CD14-positive monocyte (primary cell): ENCODE measurements at regions not wholly inside any gene's neighbourhood (a gene's known extent, or its start where the extent isn't known, plus 50 kb on each side); places are given as distances from the start of the nearest gene placed in this dataset.

Experiments used
- DNase-seq, 3 donors: peaks; one replicate each; pipeline ENCODE4 v3.0.0-alpha.2; 2011 to 2022
- H2AFZ ChIP-seq: 2 replicates; pipeline ENCODE4 v1.6.0; 2012; ENCODE audit warnings: mild to moderate bottlenecking, low read depth, low read length, inconsistent platforms; ENCODE audit not compliant: insufficient read depth, poor library complexity, severe bottlenecking
- H3K27ac ChIP-seq, 2 donors: 1 replicate in 1 of 2; 2 replicates in 1 of 2; pipeline ENCODE4 v1.5.1; 2012 to 2013; ENCODE audit warnings: low read length in 2 of 2, control low read depth in 1 of 2, inconsistent platforms in 1 of 2, low read depth in 1 of 2, mild to moderate bottlenecking in 1 of 2
- H3K27me3 ChIP-seq, 2 donors: one replicate each; pipeline versions ENCODE4 v1.6.0 to v1.6.1; 2011 to 2013; ENCODE audit warnings: low read length in 2 of 2; ENCODE audit not compliant: control insufficient read depth in 2 of 2, insufficient read depth in 2 of 2
- H3K36me3 ChIP-seq, 2 donors: replicated peaks in 1 of 2; 1 replicate in 1 of 2; 2 replicates in 1 of 2; pipeline versions ENCODE4 v1.5.1 to v1.6.1; 2012 to 2013; ENCODE audit warnings: low read length in 2 of 2, control low read depth in 1 of 2, inconsistent platforms in 1 of 2, mild to moderate bottlenecking in 1 of 2; ENCODE audit not compliant: insufficient read depth in 2 of 2, control insufficient read depth in 1 of 2
- H3K4me1 ChIP-seq, 2 donors: 1 replicate in 1 of 2; 2 replicates in 1 of 2; pipeline versions ENCODE4 v1.5.1 to v1.6.1; 2012 to 2013; ENCODE audit warnings: low read length in 2 of 2, control low read depth in 1 of 2, inconsistent platforms in 1 of 2, mild to moderate bottlenecking in 1 of 2, moderate library complexity in 1 of 2; ENCODE audit not compliant: insufficient read depth in 2 of 2, control insufficient read depth in 1 of 2
- H3K4me2 ChIP-seq: replicated peaks from 2 replicates; pipeline ENCODE3; 2012; ENCODE audit warnings: low read length, moderate library complexity, mild to moderate bottlenecking; ENCODE audit not compliant: poor library complexity, severe bottlenecking; ENCODE audit errors: extremely low read depth
- H3K4me3 ChIP-seq, 3 experiments: fragments of 200-600 bp in 1 of 3; sonication (generic) in 1 of 3; replicated peaks in 1 of 3; 1 replicate in 2 of 3; 2 replicates in 1 of 3; pipeline ENCODE4 v1.5.1; 2011 to 2013; ENCODE audit warnings: low read length in 3 of 3, mild to moderate bottlenecking in 3 of 3, control low read depth in 2 of 3, low read depth in 2 of 3, inconsistent platforms in 1 of 3, moderate library complexity in 1 of 3
- H3K79me2 ChIP-seq: 2 replicates; pipeline ENCODE4 v1.6.0; 2012; ENCODE audit warnings: mild to moderate bottlenecking, control low read depth, inconsistent platforms, low read length, moderate library complexity; ENCODE audit not compliant: insufficient read depth
- H3K9ac ChIP-seq: 2 replicates; pipeline ENCODE4 v1.6.0; 2017; ENCODE audit warnings: low read length, mild to moderate bottlenecking; ENCODE audit not compliant: insufficient read depth, poor library complexity, severe bottlenecking
- H3K9me3 ChIP-seq, 2 donors: replicated peaks in 1 of 2; 1 replicate in 1 of 2; 2 replicates in 1 of 2; pipeline versions ENCODE4 v1.5.1 to v1.6.1; 2012 to 2013; ENCODE audit warnings: low read length in 2 of 2, control low read depth in 1 of 2; ENCODE audit not compliant: control insufficient read depth in 1 of 2, insufficient read depth in 1 of 2
- H4K20me1 ChIP-seq: 2 replicates; pipeline ENCODE4 v1.6.0; 2012; ENCODE audit warnings: mild to moderate bottlenecking, low read length, control low read depth, moderate library complexity; ENCODE audit not compliant: insufficient read depth
- H3K27ac Mint-ChIP-seq, 7 donors: one replicate each; pipeline ENCODE4 v1.8.0; 2020; ENCODE audit warnings: mild to moderate bottlenecking in 7 of 7, mixed read lengths in 7 of 7, moderate library complexity in 6 of 7, inconsistent platforms in 2 of 7
- H3K27me3 Mint-ChIP-seq, 3 donors: one replicate each; pipeline ENCODE4 v1.8.0; 2021 to 2022; ENCODE audit warnings: low read depth in 3 of 3, mild to moderate bottlenecking in 3 of 3, mixed read lengths in 3 of 3, moderate library complexity in 3 of 3, inconsistent platforms in 1 of 3
- H3K36me3 Mint-ChIP-seq, 2 donors: one replicate each; pipeline ENCODE4 v1.8.0; 2020; ENCODE audit warnings: mixed read lengths in 2 of 2, inconsistent platforms in 1 of 2, mild to moderate bottlenecking in 1 of 2
- H3K4me1 Mint-ChIP-seq: one replicate; pipeline ENCODE4 v1.8.0; 2020; ENCODE audit warnings: mild to moderate bottlenecking, mixed read lengths
- H3K4me3 Mint-ChIP-seq, 2 donors: one replicate each; pipeline ENCODE4 v1.8.0; 2020; ENCODE audit warnings: mild to moderate bottlenecking in 2 of 2, mixed read lengths in 2 of 2, moderate library complexity in 1 of 2
- H3K9me3 Mint-ChIP-seq, 7 donors: one replicate each; pipeline ENCODE4 v1.8.0; 2020 to 2022; ENCODE audit warnings: mixed read lengths in 7 of 7, mild to moderate bottlenecking in 6 of 7, moderate library complexity in 6 of 7, inconsistent platforms in 2 of 7
- CTCF ChIP-seq: fragments of 200-600 bp; IDR thresholded peaks from one replicate; pipeline ENCODE4 v1.8.0; 2022; ENCODE audit warnings: antibody characterized with exemption, mild to moderate bottlenecking
- WGBS: methylation state at CpG from one replicate; pipeline ENCODE4 v1.1.5; 2013; ENCODE audit warnings: missing lambda C conversion rate; ENCODE audit not compliant: insufficient coverage; 5-methylcytosine and 5-hydroxymethylcytosine counted together
- intact Hi-C, 2 donors: fragments of 100-400 bp; cut with micrococcal nuclease; formaldehyde crosslinking; loops; one replicate each; pipeline versions ENCODE4 v1.15.0 to v1.15.1; 2023

GRCh38 chr22:48975886-48976285 lies 851.8 kb downstream of the BRD1 start:
- Histone ChIP-seq H4K20me1 (no peaks in the 10 kb centered on the region), H3K36me3 (no peaks in the 10 kb centered on the region), H3K9me3 (no peaks in the 10 kb centered on the region), H3K4me2 (no peak overlapping the region), H3K27me3 (no peaks in the 10 kb centered on the region), H3K4me3 (no peak overlapping the region), H3K4me1 (no peaks in the 10 kb centered on the region), H3K9ac (no peak overlapping the region), H2AFZ (no peak overlapping the region), H3K79me2 (no peaks in the 10 kb centered on the region), H3K27ac (no peak overlapping the region)
- DNase-seq: no peak
- Mint-ChIP-seq H3K4me3 (no peak overlapping the region), H3K9me3 (peaks cover 0 to 7% (median 3%) of the 10 kb centered on the region in 7 donors), H3K27ac (no peak overlapping the region), H3K27me3 (peaks cover 2 to 7% (median 2%) of the 10 kb centered on the region in 3 donors), H3K4me1 (no peaks in the 10 kb centered on the region), H3K36me3 (no peaks in the 10 kb centered on the region)
- WGBS: no CpG with 5 or more reads among the region's 3 CpGs
- intact Hi-C loops: no loop called here
- no peak for TF ChIP-seq CTCF

- Histone ChIP-seq H3K27ac (no peak overlapping the region), H3K9me3 (no peaks in the 10 kb centered on the region), H3K36me3 (no peaks in the 10 kb centered on the region), H3K79me2 (no peaks in the 10 kb centered on the region), H3K4me2 (no peak overlapping the region), H3K4me3 (no peak overlapping the region), H4K20me1 (no peaks in the 10 kb centered on the region), H2AFZ (no peak overlapping the region), H3K27me3 (no peaks in the 10 kb centered on the region), H3K4me1 (no peaks in the 10 kb centered on the region), H3K9ac (no peak overlapping the region)
- no peaks in the 10 kb centered on the region for H3K36me3 Mint-ChIP-seq
- intact Hi-C loops: no loop called here
- no peak overlapping the region for H3K4me3 Mint-ChIP-seq
- peaks cover 2 to 7% (median 2%) of the 10 kb centered on the region in 3 donors for H3K27me3 Mint-ChIP-seq
- no peak for TF ChIP-seq CTCF
- peak overlapping the region in 1 of 7 donors; percentile 49 for H3K27ac Mint-ChIP-seq
- no peak for DNase-seq
- 85% methylated on average over 13 of the region's 13 CpGs for WGBS
- peaks cover 0 to 7% (median 3%) of the 10 kb centered on the region in 7 donors for H3K9me3 Mint-ChIP-seq
- H3K4me1 Mint-ChIP-seq: no peaks in the 10 kb centered on the region
Observed at GRCh38 chr22:48975316-48975741, 852.3 kb downstream of the BRD1 start.
